CD14-positive monocyte (primary cell): ENCODE measurements at regions not wholly inside any gene's neighbourhood (a gene's known extent, or its start where the extent isn't known, plus 50 kb on each side); places are given as distances from the start of the nearest gene placed in this dataset.

Source experiments
- DNase-seq, 3 donors: peaks; one replicate each; pipeline ENCODE4 v3.0.0-alpha.2; 2011 to 2022
- H2AFZ ChIP-seq: 2 replicates; pipeline ENCODE4 v1.6.0; 2012; ENCODE audit warnings: mild to moderate bottlenecking, low read depth, low read length, inconsistent platforms; ENCODE audit not compliant: insufficient read depth, poor library complexity, severe bottlenecking
- H3K27ac ChIP-seq, 2 donors: 1 replicate in 1 of 2; 2 replicates in 1 of 2; pipeline ENCODE4 v1.5.1; 2012 to 2013; ENCODE audit warnings: low read length in 2 of 2, control low read depth in 1 of 2, inconsistent platforms in 1 of 2, low read depth in 1 of 2, mild to moderate bottlenecking in 1 of 2
- H3K27me3 ChIP-seq, 2 donors: one replicate each; pipeline versions ENCODE4 v1.6.0 to v1.6.1; 2011 to 2013; ENCODE audit warnings: low read length in 2 of 2; ENCODE audit not compliant: control insufficient read depth in 2 of 2, insufficient read depth in 2 of 2
- H3K36me3 ChIP-seq, 2 donors: replicated peaks in 1 of 2; 1 replicate in 1 of 2; 2 replicates in 1 of 2; pipeline versions ENCODE4 v1.5.1 to v1.6.1; 2012 to 2013; ENCODE audit warnings: low read length in 2 of 2, control low read depth in 1 of 2, inconsistent platforms in 1 of 2, mild to moderate bottlenecking in 1 of 2; ENCODE audit not compliant: insufficient read depth in 2 of 2, control insufficient read depth in 1 of 2
- H3K4me1 ChIP-seq, 2 donors: 1 replicate in 1 of 2; 2 replicates in 1 of 2; pipeline versions ENCODE4 v1.5.1 to v1.6.1; 2012 to 2013; ENCODE audit warnings: low read length in 2 of 2, control low read depth in 1 of 2, inconsistent platforms in 1 of 2, mild to moderate bottlenecking in 1 of 2, moderate library complexity in 1 of 2; ENCODE audit not compliant: insufficient read depth in 2 of 2, control insufficient read depth in 1 of 2
- H3K4me2 ChIP-seq: replicated peaks from 2 replicates; pipeline ENCODE3; 2012; ENCODE audit warnings: low read length, moderate library complexity, mild to moderate bottlenecking; ENCODE audit not compliant: poor library complexity, severe bottlenecking; ENCODE audit errors: extremely low read depth
- H3K4me3 ChIP-seq, 3 experiments: fragments of 200-600 bp in 1 of 3; sonication (generic) in 1 of 3; replicated peaks in 1 of 3; 1 replicate in 2 of 3; 2 replicates in 1 of 3; pipeline ENCODE4 v1.5.1; 2011 to 2013; ENCODE audit warnings: low read length in 3 of 3, mild to moderate bottlenecking in 3 of 3, control low read depth in 2 of 3, low read depth in 2 of 3, inconsistent platforms in 1 of 3, moderate library complexity in 1 of 3
- H3K79me2 ChIP-seq: 2 replicates; pipeline ENCODE4 v1.6.0; 2012; ENCODE audit warnings: mild to moderate bottlenecking, control low read depth, inconsistent platforms, low read length, moderate library complexity; ENCODE audit not compliant: insufficient read depth
- H3K9ac ChIP-seq: 2 replicates; pipeline ENCODE4 v1.6.0; 2017; ENCODE audit warnings: low read length, mild to moderate bottlenecking; ENCODE audit not compliant: insufficient read depth, poor library complexity, severe bottlenecking
- H3K9me3 ChIP-seq, 2 donors: replicated peaks in 1 of 2; 1 replicate in 1 of 2; 2 replicates in 1 of 2; pipeline versions ENCODE4 v1.5.1 to v1.6.1; 2012 to 2013; ENCODE audit warnings: low read length in 2 of 2, control low read depth in 1 of 2; ENCODE audit not compliant: control insufficient read depth in 1 of 2, insufficient read depth in 1 of 2
- H4K20me1 ChIP-seq: 2 replicates; pipeline ENCODE4 v1.6.0; 2012; ENCODE audit warnings: mild to moderate bottlenecking, low read length, control low read depth, moderate library complexity; ENCODE audit not compliant: insufficient read depth
- H3K27ac Mint-ChIP-seq, 7 donors: one replicate each; pipeline ENCODE4 v1.8.0; 2020; ENCODE audit warnings: mild to moderate bottlenecking in 7 of 7, mixed read lengths in 7 of 7, moderate library complexity in 6 of 7, inconsistent platforms in 2 of 7
- H3K27me3 Mint-ChIP-seq, 3 donors: one replicate each; pipeline ENCODE4 v1.8.0; 2021 to 2022; ENCODE audit warnings: low read depth in 3 of 3, mild to moderate bottlenecking in 3 of 3, mixed read lengths in 3 of 3, moderate library complexity in 3 of 3, inconsistent platforms in 1 of 3
- H3K36me3 Mint-ChIP-seq, 2 donors: one replicate each; pipeline ENCODE4 v1.8.0; 2020; ENCODE audit warnings: mixed read lengths in 2 of 2, inconsistent platforms in 1 of 2, mild to moderate bottlenecking in 1 of 2
- H3K4me1 Mint-ChIP-seq: one replicate; pipeline ENCODE4 v1.8.0; 2020; ENCODE audit warnings: mild to moderate bottlenecking, mixed read lengths
- H3K4me3 Mint-ChIP-seq, 2 donors: one replicate each; pipeline ENCODE4 v1.8.0; 2020; ENCODE audit warnings: mild to moderate bottlenecking in 2 of 2, mixed read lengths in 2 of 2, moderate library complexity in 1 of 2
- H3K9me3 Mint-ChIP-seq, 7 donors: one replicate each; pipeline ENCODE4 v1.8.0; 2020 to 2022; ENCODE audit warnings: mixed read lengths in 7 of 7, mild to moderate bottlenecking in 6 of 7, moderate library complexity in 6 of 7, inconsistent platforms in 2 of 7
- CTCF ChIP-seq: fragments of 200-600 bp; IDR thresholded peaks from one replicate; pipeline ENCODE4 v1.8.0; 2022; ENCODE audit warnings: antibody characterized with exemption, mild to moderate bottlenecking
- WGBS: methylation state at CpG from one replicate; pipeline ENCODE4 v1.1.5; 2013; ENCODE audit warnings: missing lambda C conversion rate; ENCODE audit not compliant: insufficient coverage; 5-methylcytosine and 5-hydroxymethylcytosine counted together
- intact Hi-C, 2 donors: fragments of 100-400 bp; cut with micrococcal nuclease; formaldehyde crosslinking; loops; one replicate each; pipeline versions ENCODE4 v1.15.0 to v1.15.1; 2023

DNA sequence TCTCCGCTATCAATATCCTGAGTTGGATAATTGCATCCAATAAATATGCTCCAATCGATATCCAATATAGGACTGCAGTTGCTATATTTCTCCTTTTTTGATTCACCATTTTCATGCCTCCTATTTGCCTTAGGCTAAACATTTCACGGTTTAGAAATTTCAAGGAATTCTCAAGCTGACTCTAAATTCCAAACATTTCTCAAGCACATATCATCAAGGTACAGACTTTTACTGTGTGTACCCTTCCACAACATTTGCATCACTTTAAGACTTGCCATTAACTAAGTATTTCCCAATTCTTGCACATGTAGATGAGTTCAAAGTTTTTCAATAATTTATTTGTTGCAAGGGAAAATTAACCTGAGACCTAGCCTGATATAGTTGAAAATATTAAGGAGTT, 795.2 kb upstream of the TMPRSS15 start:
- Histone ChIP-seq H3K27me3 (no peaks in the 10 kb centered on the region), H3K4me3 (no peak overlapping the region), H3K79me2 (no peaks in the 10 kb centered on the region), H3K4me2 (no peak overlapping the region), H3K4me1 (no peaks in the 10 kb centered on the region), H3K36me3 (no peaks in the 10 kb centered on the region), H3K27ac (no peak overlapping the region), H4K20me1 (no peaks in the 10 kb centered on the region), H3K9ac (no peak overlapping the region), H2AFZ (no peak overlapping the region), H3K9me3 (peaks cover 3 to 4% of the 10 kb centered on the region in 2 donors)
- Mint-ChIP-seq H3K4me3 (no peak overlapping the region), H3K9me3 (peaks cover 0 to 11% (median 4%) of the 10 kb centered on the region in 7 donors), H3K36me3 (no peaks in the 10 kb centered on the region), H3K4me1 (no peaks in the 10 kb centered on the region), H3K27me3 (peaks cover 0 to 1% (median 0%) of the 10 kb centered on the region in 3 donors), H3K27ac (no peak overlapping the region)
- DNase-seq = no peak
- intact Hi-C loops = no loop called here
- 86% methylated on average over 1 of the region's 3 CpGs for WGBS
- no peak for TF ChIP-seq CTCF

- no peaks in the 10 kb centered on the region for H4K20me1 ChIP-seq
- intact Hi-C loops = no loop called here
- no peak overlapping the region for H3K4me3 ChIP-seq
- Mint-ChIP-seq H3K4me1 (no peaks in the 10 kb centered on the region), H3K4me3 (no peak overlapping the region), H3K9me3 (peaks cover 2 to 13% (median 5%) of the 10 kb centered on the region in 7 donors), H3K27ac (no peak overlapping the region), H3K36me3 (no peaks in the 10 kb centered on the region), H3K27me3 (peaks cover 0 to 2% (median 0%) of the 10 kb centered on the region in 3 donors)
- no peak overlapping the region for H3K27ac ChIP-seq
- peaks cover 0 to under 1% of the 10 kb centered on the region in 2 donors for H3K9me3 ChIP-seq
- H3K36me3 ChIP-seq = no peaks in the 10 kb centered on the region
- no peaks in the 10 kb centered on the region for H3K79me2 ChIP-seq
- DNase-seq = no peak
- no peak overlapping the region for H2AFZ ChIP-seq
- no peak overlapping the region for H3K4me2 ChIP-seq
- no peaks in the 10 kb centered on the region for H3K27me3 ChIP-seq
- no peak overlapping the region for H3K9ac ChIP-seq
- TF ChIP-seq CTCF = no peak
- H3K4me1 ChIP-seq = no peaks in the 10 kb centered on the region
These were observed 814.6 kb upstream of the TMPRSS15 start for GRCh38 chr21:19218163-19218562.
